K562 (cell line): ENCODE measurements at regions not wholly inside any gene's neighbourhood (a gene's known extent, or its start where the extent isn't known, plus 50 kb on each side); places are given as distances from the start of the nearest gene placed in this dataset.

Experiments
- ATAC-seq: fragments of 200-7000 bp; cut with Tn5 transposase; 3 replicates; pipeline ENCODE4 v1.9.1; 2020; ENCODE audit warnings: moderate library complexity
- BruUV-seq: library from RNA; stranded (reverse); fragments of 400-500 nt; replicated peaks from 2 replicates; lab custom pipeline; 2021; lab: Mats Ljungman, UMichigan
- CTCF ChIA-PET: fragments of 300-600 bp; formaldehyde crosslinking; extraction: SDS; loops from one replicate; lab custom pipeline; 2021; ENCODE audit warnings: low intra/inter-chr PET ratio; lab: Yijun Ruan, JAX
- POLR2A ChIA-PET: fragments of 300-600, 350-650 bp; sonication (Branson Sonifier 250); formaldehyde crosslinking; extraction: SDS; loops from one replicate; lab custom pipeline; 2021; ENCODE audit warnings: antibody characterized with exemption, inconsistent platforms; lab: Yijun Ruan, JAX
- DNase-seq, 4 experiments: peaks; one replicate each; pipeline versions ENCODE4 v3.0.0 to v3.0.0-alpha.2; 2011 to 2018; ENCODE audit warnings: low spot score in 3 of 4, mixed read lengths in 3 of 4; ENCODE audit errors: extremely low read depth in 1 of 4
- FAIRE-seq: peaks from 2 replicates; lab custom pipeline; 2011; peaks lifted over from hg19 to GRCh38; lab: Jason Lieb, UNC
- H2AFZ ChIP-seq: 2 replicates; pipeline ENCODE4 v1.6.0; 2011; ENCODE audit warnings: low read depth, low read length, control low read depth, inconsistent platforms
- H3K27ac ChIP-seq: fragments of 200-600 bp; 3 replicates; pipeline ENCODE4 v1.8.0; 2011; ENCODE audit warnings: low read depth, mild to moderate bottlenecking, control low read depth, inconsistent platforms, low read length, moderate library complexity, mixed read lengths; ENCODE audit errors: extremely low read depth
- H3K27me3 ChIP-seq, 2 experiments: fragments of 300-600 bp in 1 of 2; 2 replicates in 1 of 2; 3 replicates in 1 of 2; pipeline versions ENCODE4 v1.6.0 to v1.8.0; 2011; ENCODE audit warnings: inconsistent platforms in 2 of 2, low read length in 2 of 2, mild to moderate bottlenecking in 1 of 2, mixed read lengths in 1 of 2, moderate library complexity in 1 of 2; ENCODE audit not compliant: control insufficient read depth in 2 of 2, insufficient read depth in 2 of 2
- H3K36me3 ChIP-seq: fragments of 300-600 bp; 3 replicates; pipeline ENCODE4 v1.8.0; 2011; ENCODE audit warnings: mild to moderate bottlenecking, low read length, inconsistent platforms; ENCODE audit not compliant: control insufficient read depth, insufficient read depth
- H3K4me1 ChIP-seq, 2 experiments: fragments of 200-600 bp in 1 of 2; replicated peaks in 1 of 2; 2 replicates in 1 of 2; 3 replicates in 1 of 2; pipeline versions ENCODE4 v1.5.1 to v1.8.0; 2011; ENCODE audit warnings: inconsistent platforms in 2 of 2, low read length in 2 of 2, mild to moderate bottlenecking in 1 of 2, mixed read lengths in 1 of 2, moderate library complexity in 1 of 2; ENCODE audit not compliant: control insufficient read depth in 2 of 2, insufficient read depth in 2 of 2
- H3K4me2 ChIP-seq: 2 replicates; pipeline ENCODE4 v1.6.1; 2011; ENCODE audit warnings: low read length, control low read depth, inconsistent platforms, mixed read lengths; ENCODE audit not compliant: insufficient read depth
- H3K4me3 ChIP-seq: fragments of 200-600 bp; sonication (generic), shearing (Covaris generic); 2 replicates; pipeline ENCODE4 v1.5.1; 2016; ENCODE audit warnings: control low read depth, inconsistent platforms
- H3K79me2 ChIP-seq: fragments of 200-600 bp; 3 replicates; pipeline ENCODE4 v1.8.0; 2011; ENCODE audit warnings: low read length, inconsistent platforms; ENCODE audit not compliant: control insufficient read depth, insufficient read depth
- H3K9ac ChIP-seq, 2 experiments: 2 replicates each; pipeline versions ENCODE4 v1.6.0 to v1.6.1; 2011; ENCODE audit warnings: low read depth in 2 of 2, low read length in 2 of 2, control low read depth in 1 of 2, inconsistent platforms in 1 of 2, mild to moderate bottlenecking in 1 of 2, mixed read lengths in 1 of 2; ENCODE audit not compliant: insufficient read depth in 1 of 2
- H3K9me1 ChIP-seq: one replicate; pipeline ENCODE4 v1.6.0; 2011; ENCODE audit warnings: inconsistent platforms, mild to moderate bottlenecking, low read length, moderate library complexity; ENCODE audit not compliant: control insufficient read depth, insufficient read depth
- H3K9me3 ChIP-seq: replicated peaks from 2 replicates; pipeline ENCODE4 v1.5.1; 2011; ENCODE audit warnings: low read depth, low read length, inconsistent platforms; ENCODE audit not compliant: control insufficient read depth, insufficient read depth
- H4K20me1 ChIP-seq: replicated peaks from 2 replicates; pipeline ENCODE4 v1.6.1; 2011; ENCODE audit warnings: low read length, inconsistent platforms, mixed read lengths; ENCODE audit not compliant: control insufficient read depth, insufficient read depth
- ASH1L ChIP-seq: fragments of 450-650 bp; IDR thresholded peaks from 2 replicates; pipeline ENCODE4 v1.6.1; 2018; ENCODE audit warnings: borderline replicate concordance, mild to moderate bottlenecking, low read depth; ENCODE audit not compliant: partially characterized antibody
- ATF7 ChIP-seq: fragments of 450-650 bp; IDR thresholded peaks from 2 replicates; pipeline ENCODE4 v1.7.1; 2014; ENCODE audit warnings: mild to moderate bottlenecking, moderate library complexity
- BACH1 ChIP-seq: fragments of 200-800 bp; sonication (Bioruptor generic); IDR thresholded peaks from 2 replicates; pipeline ENCODE4 v1.6.1; 2016; ENCODE audit warnings: missing genetic modification characterization, missing compliant biosample characterization
- BCL6 ChIP-seq: fragments of 250-450 bp; sonication (Bioruptor Pico); IDR thresholded peaks from 2 replicates; pipeline ENCODE4 v1.4.0; 2020
- FOXO4 ChIP-seq: fragments of 450-650 bp; formaldehyde crosslinking; IDR thresholded peaks from 2 replicates; pipeline ENCODE4 v1.4.0; 2020; ENCODE audit warnings: mild to moderate bottlenecking, moderate library complexity
- HBP1 ChIP-seq: fragments of 450-650 bp; formaldehyde crosslinking; IDR thresholded peaks from 2 replicates; pipeline ENCODE4 v1.4.0; 2022; ENCODE audit warnings: missing genetic modification characterization
- MAFG ChIP-seq: fragments of 450-650 bp; conservative IDR thresholded peaks from 2 replicates; pipeline ENCODE4 v1.6.1; 2016; ENCODE audit warnings: missing genetic modification characterization, missing compliant biosample characterization
- MECOM ChIP-seq: fragments of 250-450 bp; sonication (Bioruptor Pico); IDR thresholded peaks from 2 replicates; pipeline ENCODE4 v1.8.0; 2022; ENCODE audit warnings: inconsistent platforms
- RAD21 ChIP-seq, 2 experiments: fragments of 250-450 bp in 1 of 2; fragments of 450-650 bp in 1 of 2; sonication (Bioruptor Pico) in 1 of 2; formaldehyde crosslinking in 1 of 2; IDR thresholded peaks in 1 of 2; conservative IDR thresholded peaks in 1 of 2; 2 replicates each; pipeline versions ENCODE4 v1.4.0 to v1.8.0; 2020 to 2022; ENCODE audit warnings: mild to moderate bottlenecking in 2 of 2, moderate library complexity in 1 of 2
- SNIP1 ChIP-seq: fragments of 450-650 bp; IDR thresholded peaks from 2 replicates; pipeline ENCODE4 v1.7.1; 2017; ENCODE audit warnings: low read depth, mild to moderate bottlenecking
- STAG1 ChIP-seq: sonication (generic); formaldehyde crosslinking; IDR thresholded peaks from 2 replicates; pipeline ENCODE4 v1.5.0; 2020; ENCODE audit warnings: missing genetic modification reagents, borderline replicate concordance
- ZNF41 ChIP-seq: fragments of 250-450 bp; sonication (Bioruptor Pico); conservative IDR thresholded peaks from 2 replicates; pipeline ENCODE4 v1.4.0; 2020; ENCODE audit warnings: mild to moderate bottlenecking
- in situ Hi-C: fragments of 300-500 bp; cut with MboI; formaldehyde crosslinking; loops from 4 replicates; pipeline ENCODE4 v1.15.0; 2018; ENCODE audit warnings: inconsistent platforms, mixed read lengths
- intact Hi-C: fragments of 100-400 bp; cut with micrococcal nuclease; formaldehyde crosslinking; loops from 2 replicates; pipeline ENCODE4 v1.14.2; 2022

- no peaks in the 10 kb centered on the region for H3K9me1 ChIP-seq
- H3K4me3 ChIP-seq, result no peak overlapping the region
- TF ChIP-seq SNIP1 (no peak), FOXO4 (CRISPR knock-in tag) (no peak), HBP1 (no peak), ATF7 (no peak), ASH1L (no peak), BCL6 (CRISPR knock-in tag) (no peak), MECOM (CRISPR knock-in tag) (no peak), MAFG (no peak), ZNF41 (CRISPR knock-in tag) (no peak), RAD21 (CRISPR knock-in tag; conservative IDR thresholded peaks at IDR 0.05 in 1 of 2, IDR thresholded peaks at IDR 0.05 in 1 of 2) (no peak), BACH1 (tag) (no peak), STAG1 (no peak)
- ChIA-PET CTCF (no interaction called here), POLR2A (interaction anchor here (0.7 kb wide), 1 partner anchor 53 kb away, joined by 3 read pairs; no protein-coding TSS in a partner anchor)
- no peaks in the 10 kb centered on the region for H3K27me3 ChIP-seq
- no peak for DNase-seq
- no peaks in the 10 kb centered on the region for H3K9me3 ChIP-seq
- BruUV-seq, result no TSS peak
- H4K20me1 ChIP-seq, result no peaks in the 10 kb centered on the region
- H3K79me2 ChIP-seq, result no peaks in the 10 kb centered on the region
- H3K4me2 ChIP-seq, result no peak overlapping the region
- H3K36me3 ChIP-seq, result no peaks in the 10 kb centered on the region
- H3K27ac ChIP-seq, result no peak overlapping the region
- H3K4me1 ChIP-seq, result peaks cover 0 to 10% of the 10 kb centered on the region in 2 experiments; a peak in 2 of 5 replicates
- intact Hi-C loops (no loop called here), in situ Hi-C loops (no loop called here)
- H3K9ac ChIP-seq, result no peak overlapping the region
- peak; percentile 19 for FAIRE-seq
- ATAC-seq, result no peak
- no peak overlapping the region for H2AFZ ChIP-seq
Measured at GRCh38 chr10:80734589-80734988, 196.9 kb downstream of the SH2D4B start.
